OCI-LY3 (cell line): ENCODE measurements at regions not wholly inside any gene's neighbourhood (a gene's known extent, or its start where the extent isn't known, plus 50 kb on each side); places are given as distances from the start of the nearest gene placed in this dataset.

Experiments
- EZH2phosphoT487 ChIP-seq: fragments of 200-600 bp; shearing (Covaris generic); IDR thresholded peaks from 2 replicates; pipeline ENCODE4 v1.6.1; 2018; ENCODE audit warnings: antibody characterized with exemption, mixed run types, low read depth
- TF ChIP-seq, protein P1 (sequence below): fragments of 200-600, 300-600 bp; sonication (generic); IDR thresholded peaks from 2 replicates; pipeline ENCODE4 v1.5.1; 2014; ENCODE audit warnings: antibody characterized with exemption, low read length, low read depth

DNA sequence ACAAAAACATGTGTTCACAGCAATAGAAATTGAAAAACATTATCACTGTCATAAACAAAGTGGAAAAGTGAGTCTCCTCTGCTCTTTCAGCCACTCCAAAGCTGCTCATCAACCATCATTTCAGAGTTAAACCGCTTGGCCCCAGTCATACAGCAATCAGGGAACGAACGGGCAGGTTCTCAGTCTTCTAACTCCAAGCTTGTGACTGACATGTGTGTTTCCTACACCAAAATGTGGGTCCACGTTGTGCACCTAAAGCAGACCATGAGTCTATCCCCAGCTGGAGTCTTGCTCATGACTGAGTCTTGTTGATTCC lies 582.6 kb upstream of the ID2 start:
- TF ChIP-seq, protein P1, sequence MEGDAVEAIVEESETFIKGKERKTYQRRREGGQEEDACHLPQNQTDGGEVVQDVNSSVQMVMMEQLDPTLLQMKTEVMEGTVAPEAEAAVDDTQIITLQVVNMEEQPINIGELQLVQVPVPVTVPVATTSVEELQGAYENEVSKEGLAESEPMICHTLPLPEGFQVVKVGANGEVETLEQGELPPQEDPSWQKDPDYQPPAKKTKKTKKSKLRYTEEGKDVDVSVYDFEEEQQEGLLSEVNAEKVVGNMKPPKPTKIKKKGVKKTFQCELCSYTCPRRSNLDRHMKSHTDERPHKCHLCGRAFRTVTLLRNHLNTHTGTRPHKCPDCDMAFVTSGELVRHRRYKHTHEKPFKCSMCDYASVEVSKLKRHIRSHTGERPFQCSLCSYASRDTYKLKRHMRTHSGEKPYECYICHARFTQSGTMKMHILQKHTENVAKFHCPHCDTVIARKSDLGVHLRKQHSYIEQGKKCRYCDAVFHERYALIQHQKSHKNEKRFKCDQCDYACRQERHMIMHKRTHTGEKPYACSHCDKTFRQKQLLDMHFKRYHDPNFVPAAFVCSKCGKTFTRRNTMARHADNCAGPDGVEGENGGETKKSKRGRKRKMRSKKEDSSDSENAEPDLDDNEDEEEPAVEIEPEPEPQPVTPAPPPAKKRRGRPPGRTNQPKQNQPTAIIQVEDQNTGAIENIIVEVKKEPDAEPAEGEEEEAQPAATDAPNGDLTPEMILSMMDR: no peak
- no peak for TF ChIP-seq EZH2phosphoT487
